ENCODE measurements at regions not wholly inside any gene's neighbourhood (a gene's known extent, or its start where the extent isn't known, plus 50 kb on each side); places are given as distances from the start of the nearest gene placed in this dataset.

DNA sequence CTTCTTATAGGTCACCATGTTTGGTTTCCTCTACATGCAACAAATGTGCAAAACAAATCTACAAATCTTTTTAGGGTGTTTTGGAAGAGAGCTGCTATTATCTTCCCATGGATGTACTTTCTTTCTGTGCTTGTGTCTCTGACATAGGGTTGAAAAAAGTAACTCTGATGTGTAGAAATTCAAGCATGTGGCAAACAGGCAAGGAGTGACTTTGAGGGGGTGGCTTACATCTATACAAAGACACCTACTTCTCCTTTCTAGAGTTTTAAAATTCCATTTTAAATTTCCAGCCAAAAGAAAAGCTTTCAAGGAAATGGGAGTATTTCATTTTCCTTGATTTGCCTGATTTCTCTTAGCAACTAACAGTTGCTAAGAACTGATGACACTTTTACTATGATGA lies 904.8 kb upstream of the CELF4 start:
- TF ChIP-seq, protein P1, sequence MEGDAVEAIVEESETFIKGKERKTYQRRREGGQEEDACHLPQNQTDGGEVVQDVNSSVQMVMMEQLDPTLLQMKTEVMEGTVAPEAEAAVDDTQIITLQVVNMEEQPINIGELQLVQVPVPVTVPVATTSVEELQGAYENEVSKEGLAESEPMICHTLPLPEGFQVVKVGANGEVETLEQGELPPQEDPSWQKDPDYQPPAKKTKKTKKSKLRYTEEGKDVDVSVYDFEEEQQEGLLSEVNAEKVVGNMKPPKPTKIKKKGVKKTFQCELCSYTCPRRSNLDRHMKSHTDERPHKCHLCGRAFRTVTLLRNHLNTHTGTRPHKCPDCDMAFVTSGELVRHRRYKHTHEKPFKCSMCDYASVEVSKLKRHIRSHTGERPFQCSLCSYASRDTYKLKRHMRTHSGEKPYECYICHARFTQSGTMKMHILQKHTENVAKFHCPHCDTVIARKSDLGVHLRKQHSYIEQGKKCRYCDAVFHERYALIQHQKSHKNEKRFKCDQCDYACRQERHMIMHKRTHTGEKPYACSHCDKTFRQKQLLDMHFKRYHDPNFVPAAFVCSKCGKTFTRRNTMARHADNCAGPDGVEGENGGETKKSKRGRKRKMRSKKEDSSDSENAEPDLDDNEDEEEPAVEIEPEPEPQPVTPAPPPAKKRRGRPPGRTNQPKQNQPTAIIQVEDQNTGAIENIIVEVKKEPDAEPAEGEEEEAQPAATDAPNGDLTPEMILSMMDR (conservative IDR thresholded peaks at IDR 0.05; ENCODE audit: control insufficient read depth, insufficient read depth, low read depth, low read length): no peak
- H3K4me3 ChIP-seq (ENCODE audit: control insufficient read depth, low read depth, low read length): no peak overlapping the region
- no peak for DNase-seq (ENCODE audit: low read depth)

DNA sequence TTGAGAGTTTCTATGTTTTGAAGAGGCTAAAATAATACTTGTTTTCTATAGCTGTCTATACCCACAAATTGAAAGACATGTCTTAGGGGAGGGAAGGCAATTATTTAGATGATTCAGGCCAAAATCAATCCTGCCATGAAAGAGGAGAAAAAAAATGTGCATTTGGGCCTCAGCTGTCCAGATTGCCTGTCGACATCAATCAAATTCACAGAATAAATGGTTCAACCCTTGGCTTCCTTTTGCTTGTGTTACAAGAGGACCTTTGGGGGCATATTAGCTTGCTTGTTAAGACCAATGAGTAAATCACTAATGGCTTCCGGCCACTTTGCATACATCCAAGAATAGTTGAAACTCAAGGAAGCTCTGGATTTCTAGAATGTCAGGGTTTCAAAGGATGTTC lies 900.8 kb upstream of the CELF4 start:
- TF ChIP-seq, protein P1 (conservative IDR thresholded peaks at IDR 0.05; ENCODE audit: control insufficient read depth, insufficient read depth, low read depth, low read length): no peak
- no peak overlapping the region for H3K4me3 ChIP-seq (ENCODE audit: control insufficient read depth, low read depth, low read length)
- no peak for DNase-seq (ENCODE audit: low read depth)

DNA sequence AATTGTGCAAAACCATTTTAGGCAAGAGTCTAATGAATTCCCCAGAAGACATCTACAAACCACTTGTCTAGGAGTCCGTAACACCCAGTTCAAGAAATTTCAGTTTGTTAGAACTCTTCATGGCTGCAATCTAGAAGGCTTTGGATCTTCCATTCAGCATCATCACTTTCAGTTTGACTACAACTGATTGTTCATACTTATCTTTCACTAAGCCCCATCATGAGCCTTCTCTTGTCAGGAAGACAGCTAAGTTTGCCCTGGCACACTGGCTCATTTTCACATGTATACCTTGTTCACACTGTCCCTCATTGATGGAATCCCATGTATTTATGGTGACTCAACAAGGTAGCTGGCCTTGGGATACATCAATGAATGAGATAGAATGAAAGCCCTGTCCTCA lies 898.4 kb upstream of the CELF4 start:
- no peak for DNase-seq (ENCODE audit: low read depth)
- H3K4me3 ChIP-seq (ENCODE audit: control insufficient read depth, low read depth, low read length): no peak overlapping the region
- TF ChIP-seq, protein P1 (conservative IDR thresholded peaks at IDR 0.05; ENCODE audit: control insufficient read depth, insufficient read depth, low read depth, low read length): no peak

- TF ChIP-seq, protein P1 (conservative IDR thresholded peaks at IDR 0.05; ENCODE audit: control insufficient read depth, insufficient read depth, low read depth, low read length): no peak
- DNase-seq (ENCODE audit: low read depth): no peak
- no peak overlapping the region for H3K4me3 ChIP-seq (ENCODE audit: control insufficient read depth, low read depth, low read length)
Observed at GRCh38 chr18:38460657-38461056, 895.1 kb upstream of the CELF4 start.

- TF ChIP-seq, protein P1 (conservative IDR thresholded peaks at IDR 0.05; ENCODE audit: control insufficient read depth, insufficient read depth, low read depth, low read length): no peak
- DNase-seq (ENCODE audit: low read depth): no peak
- H3K4me3 ChIP-seq (ENCODE audit: control insufficient read depth, low read depth, low read length): no peak overlapping the region
Observed at GRCh38 chr18:38459131-38459994, 893.8 kb upstream of the CELF4 start.

GRCh38 chr18:38458698-38459097 lies 893.1 kb upstream of the CELF4 start:
- no peak overlapping the region for H3K4me3 ChIP-seq (ENCODE audit: control insufficient read depth, low read depth, low read length)
- no peak for DNase-seq (ENCODE audit: low read depth)
- TF ChIP-seq, protein P1 (conservative IDR thresholded peaks at IDR 0.05; ENCODE audit: control insufficient read depth, insufficient read depth, low read depth, low read length): no peak

Data from fibroblast of mammary gland (primary cell).